Calu3 (cell line): ENCODE measurements at regions not wholly inside any gene's neighbourhood (a gene's known extent, or its start where the extent isn't known, plus 50 kb on each side); places are given as distances from the start of the nearest gene placed in this dataset.

Source experiments
- BruUV-seq: library from RNA; stranded (reverse); fragments of 400-500 nt; replicated peaks from 2 replicates; lab custom pipeline; 2021; lab: Mats Ljungman, UMichigan
- CTCF ChIA-PET: fragments of 300-600 bp; sonication (Branson Sonifier 250); formaldehyde crosslinking; loops from one replicate; lab custom pipeline; 2022; ENCODE audit warnings: antibody characterized with exemption; lab: Charles Lee
- DNase-seq: peaks from one replicate; pipeline ENCODE4 v3.0.0; 2022
- H3K27ac Mint-ChIP-seq: one replicate; pipeline ENCODE4 v1.8.0; 2022; ENCODE audit warnings: mixed read lengths; ENCODE audit not compliant: unreplicated experiment
- H3K27me3 Mint-ChIP-seq: one replicate; pipeline ENCODE4 v1.8.0; 2022; ENCODE audit warnings: mixed read lengths; ENCODE audit not compliant: unreplicated experiment
- H3K36me3 Mint-ChIP-seq: one replicate; pipeline ENCODE4 v1.8.0; 2022; ENCODE audit warnings: mild to moderate bottlenecking, moderate library complexity, mixed read lengths; ENCODE audit not compliant: insufficient read depth, unreplicated experiment
- H3K4me1 Mint-ChIP-seq: one replicate; pipeline ENCODE4 v1.8.0; 2022; ENCODE audit warnings: mild to moderate bottlenecking, low read depth, mixed read lengths; ENCODE audit not compliant: unreplicated experiment
- H3K4me3 Mint-ChIP-seq: one replicate; pipeline ENCODE4 v1.8.0; 2022; ENCODE audit warnings: mild to moderate bottlenecking, low read depth, moderate library complexity, mixed read lengths; ENCODE audit not compliant: unreplicated experiment
- H3K9me3 Mint-ChIP-seq: one replicate; pipeline ENCODE4 v1.8.0; 2022; ENCODE audit warnings: low read depth, mixed read lengths; ENCODE audit not compliant: unreplicated experiment
- CTCF ChIP-seq: fragments of 200-600 bp; IDR thresholded peaks from one replicate; pipeline ENCODE4 v1.8.0; 2022; ENCODE audit warnings: antibody characterized with exemption; ENCODE audit not compliant: unreplicated experiment
- intact Hi-C: fragments of 100-400 bp; cut with micrococcal nuclease; formaldehyde crosslinking; loops from one replicate; pipeline ENCODE4 v1.10.0; 2022; ENCODE audit not compliant: unreplicated experiment

GRCh38 chr13:72415817-72416216 lies 311.6 kb downstream of the MZT1 start:
- no TSS peak for BruUV-seq
- CTCF ChIA-PET, result no interaction called here
- DNase-seq, result no peak
- Mint-ChIP-seq H3K27ac (no peak overlapping the region), H3K36me3 (no peaks in the 10 kb centered on the region), H3K27me3 (no peaks in the 10 kb centered on the region), H3K4me3 (no peak overlapping the region), H3K9me3 (no peaks in the 10 kb centered on the region), H3K4me1 (no peaks in the 10 kb centered on the region)
- TF ChIP-seq CTCF, result no peak
- intact Hi-C loops, result no loop called here

GRCh38 chr13:72412481-72412880 lies 314.9 kb downstream of the MZT1 start:
- BruUV-seq, result no TSS peak
- Mint-ChIP-seq H3K36me3 (no peaks in the 10 kb centered on the region), H3K4me1 (no peaks in the 10 kb centered on the region), H3K27ac (no peak overlapping the region), H3K27me3 (no peaks in the 10 kb centered on the region), H3K9me3 (no peaks in the 10 kb centered on the region), H3K4me3 (no peak overlapping the region)
- intact Hi-C loops, result no loop called here
- CTCF ChIA-PET, result no interaction called here
- no peak for TF ChIP-seq CTCF
- DNase-seq, result no peak

- no peaks in the 10 kb centered on the region for H3K4me1 Mint-ChIP-seq
- no TSS peak for BruUV-seq
- H3K9me3 Mint-ChIP-seq, result no peaks in the 10 kb centered on the region
- no peaks in the 10 kb centered on the region for H3K36me3 Mint-ChIP-seq
- no peak overlapping the region for H3K4me3 Mint-ChIP-seq
- no peak for DNase-seq
- H3K27me3 Mint-ChIP-seq, result no peaks in the 10 kb centered on the region
- TF ChIP-seq CTCF, result no peak
- intact Hi-C loops, result no loop called here
- CTCF ChIA-PET, result no interaction called here
- no peak overlapping the region for H3K27ac Mint-ChIP-seq
These were observed 322.0 kb downstream of the MZT1 start for GRCh38 chr13:72405441-72405840.

GRCh38 chr13:72403396-72404010 lies 323.9 kb downstream of the MZT1 start:
- intact Hi-C loops, result no loop called here
- DNase-seq, result no peak
- CTCF ChIA-PET, result no interaction called here
- Mint-ChIP-seq H3K27me3 (no peaks in the 10 kb centered on the region), H3K4me3 (no peak overlapping the region), H3K9me3 (no peaks in the 10 kb centered on the region), H3K27ac (no peak overlapping the region), H3K4me1 (no peaks in the 10 kb centered on the region), H3K36me3 (no peaks in the 10 kb centered on the region)
- BruUV-seq, result no TSS peak
- no peak for TF ChIP-seq CTCF
